ENCODE measurements at regions not wholly inside any gene's neighbourhood (a gene's known extent, or its start where the extent isn't known, plus 50 kb on each side); places are given as distances from the start of the nearest gene placed in this dataset.

- H3K27ac ChIP-seq = no peak overlapping the region
- TF ChIP-seq CTCF (conservative IDR thresholded peaks at IDR 0.05) (no peak), ZFX (IDR thresholded peaks at IDR 0.05) (no peak)
Measured at GRCh38 chr2:139378373-139378772, 598.2 kb upstream of the NXPH2 start.

GRCh38 chr2:139374296-139374850 lies 594.2 kb upstream of the NXPH2 start:
- no peak for TF ChIP-seq ZFX (IDR thresholded peaks at IDR 0.05)
- TF ChIP-seq CTCF (conservative IDR thresholded peaks at IDR 0.05) = no peak
- H3K27ac ChIP-seq = no peak overlapping the region

- TF ChIP-seq ZFX (IDR thresholded peaks at IDR 0.05) = no peak
- no peak for TF ChIP-seq CTCF (conservative IDR thresholded peaks at IDR 0.05)
- no peak overlapping the region for H3K27ac ChIP-seq
Measured at GRCh38 chr2:139369423-139370409, 589.5 kb upstream of the NXPH2 start.

- TF ChIP-seq ZFX (IDR thresholded peaks at IDR 0.05) = no peak
- H3K27ac ChIP-seq = no peak overlapping the region
Measured at GRCh38 chr2:139367416-139367815, 587.2 kb upstream of the NXPH2 start.

- TF ChIP-seq CTCF (conservative IDR thresholded peaks at IDR 0.05) (no peak), ZFX (IDR thresholded peaks at IDR 0.05) (no peak)
- H3K27ac ChIP-seq = no peak overlapping the region
Measured at GRCh38 chr2:139366681-139367080, 586.5 kb upstream of the NXPH2 start.

GRCh38 chr2:139365189-139365588 lies 585.0 kb upstream of the NXPH2 start:
- TF ChIP-seq CTCF (conservative IDR thresholded peaks at IDR 0.05) = no peak
- TF ChIP-seq ZFX (IDR thresholded peaks at IDR 0.05) = no peak

GRCh38 chr2:139360654-139361053 lies 580.5 kb upstream of the NXPH2 start:
- no peak overlapping the region for H3K27ac ChIP-seq
- TF ChIP-seq CTCF (conservative IDR thresholded peaks at IDR 0.05) = no peak
- no peak for TF ChIP-seq ZFX (IDR thresholded peaks at IDR 0.05)

More at GRCh38 chr2:139365189-139365588, 585.0 kb upstream of the NXPH2 start:
- H3K27ac ChIP-seq = no peak overlapping the region
